ENCODE measurements at regions not wholly inside any gene's neighbourhood (a gene's known extent, or its start where the extent isn't known, plus 50 kb on each side); places are given as distances from the start of the nearest gene placed in this dataset.

GRCh38 chr11:23586173-23586572 is 725.9 kb upstream of the CCDC179 start:
- Histone ChIP-seq H3K4me3 (ENCODE audit: control insufficient read depth in 2 of 3, extremely low read depth in 1 of 3, insufficient read depth in 2 of 3, low read depth in 1 of 3, low read length in 3 of 3) (no peak overlapping the region), H3K79me2 (ENCODE audit: control insufficient read depth, insufficient read depth, low read length) (no peaks in the 10 kb centered on the region), H2AFZ (ENCODE audit: control insufficient read depth, low read length) (no peak overlapping the region), H3K36me3 (ENCODE audit: control insufficient read depth in 2 of 2, extremely low read depth in 1 of 2, insufficient read depth in 2 of 2, low read length in 2 of 2) (no peaks in the 10 kb centered on the region), H3K4me1 (ENCODE audit: control insufficient read depth, extremely low read depth, insufficient read depth, low read length) (no peaks in the 10 kb centered on the region), H3K27me3 (ENCODE audit: control insufficient read depth, extremely low read depth, insufficient read depth, low read length) (no peaks in the 10 kb centered on the region), H3K9me1 (ENCODE audit: control insufficient read depth, extremely low read depth, insufficient read depth, low read length) (no peaks in the 10 kb centered on the region), H3K9ac (ENCODE audit: control insufficient read depth, extremely low read depth, insufficient read depth, low read length) (no peak overlapping the region), H3K27ac (ENCODE audit: control insufficient read depth, insufficient read depth, low read length) (no peak overlapping the region), H3K4me2 (ENCODE audit: control insufficient read depth, extremely low read depth, insufficient read depth, low read depth, low read length) (no peak overlapping the region), H3K9me3 (ENCODE audit: control insufficient read depth, low read depth, low read length) (no peaks in the 10 kb centered on the region), H4K20me1 (ENCODE audit: control insufficient read depth, extremely low read depth, insufficient read depth, low read length) (no peaks in the 10 kb centered on the region)
- FAIRE-seq, result no peak
- dilution Hi-C loops (cut with MboI; ENCODE audit: extremely low pct_ligation_motif_present, low sequenced_read_pairs), result no loop called here
- no peak for TF ChIP-seq CTCF (optimal IDR thresholded peaks at IDR 0.05 in 1 of 3, IDR thresholded peaks at IDR 0.05 in 1 of 3, conservative IDR thresholded peaks at IDR 0.05 in 1 of 3; ENCODE audit: extremely low read depth in 1 of 3, insufficient read depth in 2 of 3, low read length in 3 of 3)
- no peak for TF ChIP-seq EZH2 (IDR thresholded peaks at IDR 0.05; ENCODE audit: low read length)
- DNase-seq (ENCODE audit: low read depth, low spot score), result no peak

GRCh38 chr11:23590596-23591308 is 730.5 kb upstream of the CCDC179 start:
- Histone ChIP-seq H3K36me3 (ENCODE audit: control insufficient read depth in 2 of 2, extremely low read depth in 1 of 2, insufficient read depth in 2 of 2, low read length in 2 of 2) (no peaks in the 10 kb centered on the region), H3K9me3 (ENCODE audit: control insufficient read depth, low read depth, low read length) (no peaks in the 10 kb centered on the region), H3K4me2 (ENCODE audit: control insufficient read depth, extremely low read depth, insufficient read depth, low read depth, low read length) (no peak overlapping the region), H3K9me1 (ENCODE audit: control insufficient read depth, extremely low read depth, insufficient read depth, low read length) (no peaks in the 10 kb centered on the region), H3K79me2 (ENCODE audit: control insufficient read depth, insufficient read depth, low read length) (no peaks in the 10 kb centered on the region), H3K27ac (ENCODE audit: control insufficient read depth, insufficient read depth, low read length) (no peak overlapping the region), H4K20me1 (ENCODE audit: control insufficient read depth, extremely low read depth, insufficient read depth, low read length) (no peaks in the 10 kb centered on the region), H3K4me3 (ENCODE audit: control insufficient read depth in 2 of 3, extremely low read depth in 1 of 3, insufficient read depth in 2 of 3, low read depth in 1 of 3, low read length in 3 of 3) (no peak overlapping the region), H2AFZ (ENCODE audit: control insufficient read depth, low read length) (no peak overlapping the region), H3K27me3 (ENCODE audit: control insufficient read depth, extremely low read depth, insufficient read depth, low read length) (no peaks in the 10 kb centered on the region), H3K4me1 (ENCODE audit: control insufficient read depth, extremely low read depth, insufficient read depth, low read length) (no peaks in the 10 kb centered on the region), H3K9ac (ENCODE audit: control insufficient read depth, extremely low read depth, insufficient read depth, low read length) (no peak overlapping the region)
- DNase-seq (ENCODE audit: low read depth, low spot score) (no peak), FAIRE-seq (no peak)
- dilution Hi-C loops (cut with MboI; ENCODE audit: extremely low pct_ligation_motif_present, low sequenced_read_pairs), result no loop called here
- TF ChIP-seq CTCF (optimal IDR thresholded peaks at IDR 0.05 in 1 of 3, IDR thresholded peaks at IDR 0.05 in 1 of 3, conservative IDR thresholded peaks at IDR 0.05 in 1 of 3; ENCODE audit: extremely low read depth in 1 of 3, insufficient read depth in 2 of 3, low read length in 3 of 3), result no peak
- no peak for TF ChIP-seq EZH2 (IDR thresholded peaks at IDR 0.05; ENCODE audit: low read length)
